BE2C (cell line): ENCODE measurements at regions not wholly inside any gene's neighbourhood (a gene's known extent, or its start where the extent isn't known, plus 50 kb on each side); places are given as distances from the start of the nearest gene placed in this dataset.
A peak's percentile ranks its signal among the peaks of the same experiment; 100 is the strongest.

ENCODE experiments used
- DNase-seq: peaks from one replicate; pipeline ENCODE4 v3.0.0-alpha.2; 2020
- H3K27me3 ChIP-seq: fragments of 250-450 bp; sonication (Bioruptor Pico); 2 replicates; pipeline ENCODE4 v1.5.1; 2020; ENCODE audit warnings: mild to moderate bottlenecking
- H3K36me3 ChIP-seq: fragments of 250-450 bp; sonication (Bioruptor Pico); 2 replicates; pipeline ENCODE4 v1.5.1; 2020; ENCODE audit warnings: mild to moderate bottlenecking
- H3K4me1 ChIP-seq: fragments of 250-450 bp; sonication (Bioruptor Pico); 2 replicates; pipeline ENCODE4 v1.5.1; 2020
- H3K4me3 ChIP-seq: 2 replicates; pipeline ENCODE4 v1.5.1; 2011; ENCODE audit warnings: low read depth, low read length
- H3K9me3 ChIP-seq: fragments of 250-450 bp; sonication (Bioruptor Pico); 2 replicates; pipeline ENCODE4 v1.5.1; 2020
- CTCF ChIP-seq: IDR thresholded peaks from 2 replicates; pipeline ENCODE4 v1.5.1; 2012; ENCODE audit warnings: mild to moderate bottlenecking, low read depth, low read length

DNA sequence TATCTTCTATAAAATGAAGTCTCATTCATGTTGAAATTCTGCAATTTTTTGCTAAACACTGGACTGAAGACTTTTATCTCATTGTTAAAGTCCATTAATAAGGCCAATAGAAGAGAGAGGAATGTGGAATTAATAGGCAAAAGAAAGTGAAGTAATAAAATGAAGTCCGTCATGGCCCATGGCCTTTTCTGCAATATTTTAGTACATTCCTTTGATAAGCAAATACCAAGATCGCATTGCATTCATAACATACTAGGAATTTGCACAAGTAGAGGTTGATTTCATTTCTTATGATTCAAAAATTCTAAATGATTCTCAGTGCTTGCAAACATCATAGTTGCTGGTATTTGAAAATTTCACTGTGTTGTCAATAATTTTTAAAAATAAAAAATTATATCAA is 664.0 kb downstream of the NR2F1-AS1 start:
- H3K4me3 ChIP-seq: no peak overlapping the region
- DNase-seq: no peak
- no peak for TF ChIP-seq CTCF
- H3K36me3 ChIP-seq: no peaks in the 10 kb centered on the region
- no peaks in the 10 kb centered on the region for H3K9me3 ChIP-seq
- no peaks in the 10 kb centered on the region for H3K4me1 ChIP-seq
- no peaks in the 10 kb centered on the region for H3K27me3 ChIP-seq

GRCh38 chr5:92916036-92916435 is 665.0 kb downstream of the NR2F1-AS1 start:
- peak; percentile 36 for TF ChIP-seq CTCF
- H3K36me3 ChIP-seq: no peaks in the 10 kb centered on the region
- no peak for DNase-seq
- no peaks in the 10 kb centered on the region for H3K9me3 ChIP-seq
- no peaks in the 10 kb centered on the region for H3K27me3 ChIP-seq
- H3K4me1 ChIP-seq: peaks cover 6% of the 10 kb centered on the region; the same call in 1 of the 2 replicates
- no peak overlapping the region for H3K4me3 ChIP-seq

GRCh38 chr5:92912283-92912682 is 668.7 kb downstream of the NR2F1-AS1 start:
- H3K4me3 ChIP-seq: no peak overlapping the region
- peaks cover 6% of the 10 kb centered on the region; the same call in 1 of the 2 replicates for H3K4me1 ChIP-seq
- no peaks in the 10 kb centered on the region for H3K9me3 ChIP-seq
- no peak for TF ChIP-seq CTCF
- no peaks in the 10 kb centered on the region for H3K36me3 ChIP-seq
- H3K27me3 ChIP-seq: no peaks in the 10 kb centered on the region
- no peak for DNase-seq

- Histone ChIP-seq H3K27me3 (no peaks in the 10 kb centered on the region), H3K36me3 (no peaks in the 10 kb centered on the region), H3K4me3 (no peak overlapping the region), H3K9me3 (no peaks in the 10 kb centered on the region), H3K4me1 (peaks cover 6% of the 10 kb centered on the region; the same call in 1 of the 2 replicates)
- no peak for TF ChIP-seq CTCF
- DNase-seq: no peak
Measured at GRCh38 chr5:92911851-92912250, 669.2 kb downstream of the NR2F1-AS1 start.

DNA sequence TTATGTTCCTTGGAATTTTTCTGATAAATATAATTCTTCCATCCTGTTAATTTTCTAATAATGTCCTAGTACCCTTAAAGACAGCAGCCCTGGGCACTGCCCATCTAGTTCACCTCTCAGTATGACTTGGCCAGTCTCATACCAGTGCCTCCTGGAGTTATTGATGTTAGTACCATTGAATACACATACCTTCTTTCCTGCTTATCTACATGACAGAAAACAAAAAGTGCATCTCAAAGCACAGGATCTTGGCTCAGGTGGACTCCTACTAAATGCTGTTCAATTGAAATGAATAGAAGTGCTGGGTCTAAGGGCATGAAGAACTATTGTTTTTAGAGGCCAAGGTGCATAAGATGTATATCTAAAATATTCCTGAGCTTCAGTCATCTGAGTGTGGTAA is 669.7 kb downstream of the NR2F1-AS1 start:
- H3K36me3 ChIP-seq: no peaks in the 10 kb centered on the region
- H3K4me3 ChIP-seq: no peak overlapping the region
- no peaks in the 10 kb centered on the region for H3K9me3 ChIP-seq
- peaks cover 6% of the 10 kb centered on the region; the same call in 1 of the 2 replicates for H3K4me1 ChIP-seq
- no peaks in the 10 kb centered on the region for H3K27me3 ChIP-seq
- no peak for TF ChIP-seq CTCF
- no peak for DNase-seq

GRCh38 chr5:92909602-92909962 is 671.4 kb downstream of the NR2F1-AS1 start:
- no peaks in the 10 kb centered on the region for H3K27me3 ChIP-seq
- H3K4me3 ChIP-seq: peak overlapping the region; percentile 26; the same call in 1 of the 2 replicates
- no peaks in the 10 kb centered on the region for H3K9me3 ChIP-seq
- H3K4me1 ChIP-seq: peaks cover 6% of the 10 kb centered on the region; the same call in 1 of the 2 replicates
- H3K36me3 ChIP-seq: no peaks in the 10 kb centered on the region
- TF ChIP-seq CTCF: peak; percentile 86
- peak; percentile 71 for DNase-seq
